HCT116 (cell line): ENCODE measurements at regions not wholly inside any gene's neighbourhood (a gene's known extent, or its start where the extent isn't known, plus 50 kb on each side); places are given as distances from the start of the nearest gene placed in this dataset.

ENCODE experiments used
- CTCF ChIP-seq, 3 experiments: fragments of 200-600 bp in 1 of 3; sonication (generic) in 1 of 3; IDR thresholded peaks in 2 of 3; conservative IDR thresholded peaks in 1 of 3; 2 replicates each; pipeline ENCODE4 v1.5.1; 2012 to 2017; ENCODE audit warnings: low read depth in 2 of 3, low read length in 2 of 3, antibody characterized with exemption in 1 of 3, borderline replicate concordance in 1 of 3, control low read depth in 1 of 3, mild to moderate bottlenecking in 1 of 3, mixed read lengths in 1 of 3, mixed run types in 1 of 3, moderate library complexity in 1 of 3; ENCODE audit not compliant: insufficient read depth in 1 of 3
- EZH2 ChIP-seq: fragments of 200-600 bp; sonication (generic); IDR thresholded peaks from 2 replicates; pipeline ENCODE4 v1.6.1; 2017; ENCODE audit warnings: antibody characterized with exemption, mixed run types
- EZH2phosphoT487 ChIP-seq: fragments of 200-600 bp; IDR thresholded peaks from 2 replicates; pipeline ENCODE4 v1.6.1; 2018; ENCODE audit warnings: antibody characterized with exemption, borderline replicate concordance
- JUND ChIP-seq: IDR thresholded peaks from 2 replicates; pipeline ENCODE4 v1.6.1; 2012
- MAX ChIP-seq: IDR thresholded peaks from 2 replicates; pipeline ENCODE4 v1.6.1; 2012
- POLR2A ChIP-seq: IDR thresholded peaks from 2 replicates; pipeline ENCODE4 v1.7.0; 2011; ENCODE audit warnings: borderline replicate concordance; ENCODE audit not compliant: insufficient read depth, insufficient read length; ENCODE audit errors: extremely low read depth

- no peak for TF ChIP-seq EZH2
- TF ChIP-seq POLR2A = no peak
- TF ChIP-seq EZH2phosphoT487 = no peak
- TF ChIP-seq CTCF (IDR thresholded peaks at IDR 0.05 in 2 of 3, conservative IDR thresholded peaks at IDR 0.05 in 1 of 3; ENCODE audit: borderline replicate concordance in 1 of 3, insufficient read depth in 1 of 3, low read depth in 2 of 3, low read length in 2 of 3) = no peak
- TF ChIP-seq MAX = no peak
- TF ChIP-seq JUND = no peak
These were observed 181.5 kb upstream of the MOCS2 start for GRCh38 chr5:53291047-53291446.
